ENCODE measurements at regions not wholly inside any gene's neighbourhood (a gene's known extent, or its start where the extent isn't known, plus 50 kb on each side); places are given as distances from the start of the nearest gene placed in this dataset.

DNA sequence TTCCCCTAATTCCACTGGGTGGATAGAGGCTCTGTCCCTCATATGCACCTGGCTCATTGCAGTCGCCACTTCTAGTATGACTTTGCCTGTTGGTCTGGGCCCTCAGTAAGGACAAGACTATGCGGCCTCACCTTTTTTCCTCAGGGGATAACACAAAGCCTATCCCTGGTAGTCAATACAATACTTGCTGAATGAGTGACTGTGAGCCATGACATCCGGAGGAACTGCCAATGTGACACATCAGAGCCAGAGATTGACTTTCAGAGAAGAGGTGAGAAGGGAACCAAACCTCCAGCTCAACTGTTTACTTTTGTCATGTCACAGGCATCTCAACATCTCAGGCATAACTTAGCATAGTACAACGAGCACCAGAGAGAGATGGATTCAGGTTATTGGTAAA, 371.3 kb downstream of the DMRT2 start:
- TF ChIP-seq, protein P1, sequence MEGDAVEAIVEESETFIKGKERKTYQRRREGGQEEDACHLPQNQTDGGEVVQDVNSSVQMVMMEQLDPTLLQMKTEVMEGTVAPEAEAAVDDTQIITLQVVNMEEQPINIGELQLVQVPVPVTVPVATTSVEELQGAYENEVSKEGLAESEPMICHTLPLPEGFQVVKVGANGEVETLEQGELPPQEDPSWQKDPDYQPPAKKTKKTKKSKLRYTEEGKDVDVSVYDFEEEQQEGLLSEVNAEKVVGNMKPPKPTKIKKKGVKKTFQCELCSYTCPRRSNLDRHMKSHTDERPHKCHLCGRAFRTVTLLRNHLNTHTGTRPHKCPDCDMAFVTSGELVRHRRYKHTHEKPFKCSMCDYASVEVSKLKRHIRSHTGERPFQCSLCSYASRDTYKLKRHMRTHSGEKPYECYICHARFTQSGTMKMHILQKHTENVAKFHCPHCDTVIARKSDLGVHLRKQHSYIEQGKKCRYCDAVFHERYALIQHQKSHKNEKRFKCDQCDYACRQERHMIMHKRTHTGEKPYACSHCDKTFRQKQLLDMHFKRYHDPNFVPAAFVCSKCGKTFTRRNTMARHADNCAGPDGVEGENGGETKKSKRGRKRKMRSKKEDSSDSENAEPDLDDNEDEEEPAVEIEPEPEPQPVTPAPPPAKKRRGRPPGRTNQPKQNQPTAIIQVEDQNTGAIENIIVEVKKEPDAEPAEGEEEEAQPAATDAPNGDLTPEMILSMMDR (IDR thresholded peaks at IDR 0.05; ENCODE audit: control extremely low read depth, extremely low read depth, low read depth, missing control alignments), result no peak
- ChIA-PET CTCF (no interaction called here), POLR2A (no interaction called here)
- DNase-seq (ENCODE audit: extremely low spot score), result no peak

DNA sequence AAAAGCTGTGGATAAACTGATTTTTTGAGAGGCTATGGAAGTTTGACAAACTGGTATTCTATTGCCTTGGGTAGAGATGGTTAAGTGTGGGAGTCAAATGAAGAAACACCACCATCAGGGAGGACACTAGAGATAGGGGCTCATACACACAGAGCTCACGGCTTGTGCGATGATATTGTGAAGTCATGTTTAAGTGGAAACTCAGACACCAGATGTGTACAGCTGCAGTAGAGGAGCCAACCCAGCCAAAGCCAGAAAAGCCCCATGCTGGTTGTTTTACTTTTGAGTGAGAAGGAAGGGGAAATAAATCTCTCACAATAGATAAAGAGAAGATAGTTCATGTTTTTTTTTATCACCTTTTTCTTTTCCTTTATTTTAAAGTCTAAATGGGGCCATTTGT, 377.7 kb downstream of the DMRT2 start:
- CTCF ChIA-PET, result interaction anchor here (1.6 kb wide), 1 partner anchor 13 kb away, joined by 3 read pairs; no protein-coding TSS in a partner anchor
- TF ChIP-seq, protein P1 (IDR thresholded peaks at IDR 0.05; ENCODE audit: control extremely low read depth, extremely low read depth, low read depth, missing control alignments), result no peak
- no peak for DNase-seq (ENCODE audit: extremely low spot score)
- POLR2A ChIA-PET, result no interaction called here

DNA sequence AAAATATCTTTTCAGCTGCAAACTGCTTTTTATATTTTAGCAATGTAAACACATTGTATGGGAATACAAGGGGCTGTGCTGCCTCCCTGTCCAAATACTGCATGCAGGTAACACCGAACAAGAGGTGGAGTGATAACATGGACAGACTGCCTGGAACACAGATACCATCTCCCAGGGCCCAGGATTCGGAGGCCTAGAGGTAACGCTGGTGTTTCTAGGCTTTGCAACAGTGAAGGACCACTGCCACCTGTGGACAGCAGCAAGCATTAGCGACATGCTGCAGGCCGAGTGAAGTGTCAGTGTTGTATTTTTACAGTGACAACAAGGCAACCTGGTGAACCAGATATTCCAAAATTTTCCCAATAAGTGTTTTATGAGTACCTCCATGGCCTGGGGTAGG, 379.1 kb downstream of the DMRT2 start:
- CTCF ChIA-PET, result no interaction called here
- TF ChIP-seq, protein P1 (IDR thresholded peaks at IDR 0.05; ENCODE audit: control extremely low read depth, extremely low read depth, low read depth, missing control alignments), result peak; percentile 26
- DNase-seq (ENCODE audit: extremely low spot score), result no peak
- POLR2A ChIA-PET, result no interaction called here

GRCh38 chr9:1431461-1431860, 381.3 kb downstream of the DMRT2 start:
- ChIA-PET CTCF (no interaction called here), POLR2A (no interaction called here)
- no peak for DNase-seq (ENCODE audit: extremely low spot score)
- TF ChIP-seq, protein P1 (IDR thresholded peaks at IDR 0.05; ENCODE audit: control extremely low read depth, extremely low read depth, low read depth, missing control alignments), result no peak

GRCh38 chr9:1434052-1434767, 384.1 kb downstream of the DMRT2 start:
- no peak for DNase-seq (ENCODE audit: extremely low spot score)
- ChIA-PET POLR2A (no interaction called here), CTCF (no interaction called here)
- TF ChIP-seq, protein P1 (IDR thresholded peaks at IDR 0.05; ENCODE audit: control extremely low read depth, extremely low read depth, low read depth, missing control alignments), result no peak

DNA sequence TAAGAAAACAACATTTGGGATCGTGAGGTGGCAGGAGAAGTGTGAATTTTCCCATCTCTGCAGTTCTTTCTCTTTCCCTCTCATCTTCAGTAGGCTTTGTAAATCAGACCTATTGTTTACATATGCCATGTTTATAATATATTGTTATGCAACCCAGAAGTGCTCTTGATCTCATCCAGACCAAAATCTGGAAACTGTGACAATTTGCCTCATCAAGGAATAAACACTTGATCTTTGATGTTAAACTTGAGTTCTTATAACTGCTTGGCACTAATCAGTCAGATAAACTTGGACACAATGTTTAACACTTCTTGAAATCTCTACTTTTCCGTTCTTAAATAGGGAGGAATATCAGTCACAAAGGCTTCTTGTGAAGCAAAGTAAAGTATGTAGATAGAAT, 384.7 kb downstream of the DMRT2 start:
- ChIA-PET POLR2A (no interaction called here), CTCF (no interaction called here)
- DNase-seq (ENCODE audit: extremely low spot score), result no peak
- TF ChIP-seq, protein P1 (IDR thresholded peaks at IDR 0.05; ENCODE audit: control extremely low read depth, extremely low read depth, low read depth, missing control alignments), result no peak

Data from GM10248 (cell line).